ENCODE measurements at regions not wholly inside any gene's neighbourhood (a gene's known extent, or its start where the extent isn't known, plus 50 kb on each side); places are given as distances from the start of the nearest gene placed in this dataset.

DNA sequence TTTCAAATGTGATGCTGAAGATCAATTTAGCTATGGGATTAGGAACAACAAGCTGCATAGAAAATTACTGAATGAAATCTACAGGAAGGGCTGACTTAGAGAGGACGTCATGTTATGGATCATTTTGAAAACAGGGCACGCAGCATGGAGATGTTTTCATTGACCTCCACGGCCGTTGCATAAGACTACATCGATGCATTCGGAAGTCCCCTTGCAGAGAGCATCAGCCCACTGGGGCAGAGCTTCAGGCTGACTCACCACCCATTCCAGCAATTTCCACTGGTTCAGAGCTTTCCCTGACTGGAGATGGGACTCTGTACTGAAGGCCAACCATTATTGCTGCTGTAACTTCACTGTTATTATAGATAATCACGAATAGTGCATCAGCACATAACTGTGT is 305.3 kb downstream of the IRS2 start:
- ATAC-seq (no peak), DNase-seq (no peak)
- Mint-ChIP-seq H3K9me3 (ENCODE audit: insufficient read depth) (no peaks in the 10 kb centered on the region), H3K36me3 (ENCODE audit: low read depth) (no peaks in the 10 kb centered on the region), H3K4me3 (no peak overlapping the region), H3K27ac (no peak overlapping the region), H3K4me1 (ENCODE audit: low read depth) (no peaks in the 10 kb centered on the region), H3K27me3 (ENCODE audit: low read depth) (peaks cover 3% of the 10 kb centered on the region)
- ChIA-PET POLR2A (no interaction called here), CTCF (no interaction called here)

DNA sequence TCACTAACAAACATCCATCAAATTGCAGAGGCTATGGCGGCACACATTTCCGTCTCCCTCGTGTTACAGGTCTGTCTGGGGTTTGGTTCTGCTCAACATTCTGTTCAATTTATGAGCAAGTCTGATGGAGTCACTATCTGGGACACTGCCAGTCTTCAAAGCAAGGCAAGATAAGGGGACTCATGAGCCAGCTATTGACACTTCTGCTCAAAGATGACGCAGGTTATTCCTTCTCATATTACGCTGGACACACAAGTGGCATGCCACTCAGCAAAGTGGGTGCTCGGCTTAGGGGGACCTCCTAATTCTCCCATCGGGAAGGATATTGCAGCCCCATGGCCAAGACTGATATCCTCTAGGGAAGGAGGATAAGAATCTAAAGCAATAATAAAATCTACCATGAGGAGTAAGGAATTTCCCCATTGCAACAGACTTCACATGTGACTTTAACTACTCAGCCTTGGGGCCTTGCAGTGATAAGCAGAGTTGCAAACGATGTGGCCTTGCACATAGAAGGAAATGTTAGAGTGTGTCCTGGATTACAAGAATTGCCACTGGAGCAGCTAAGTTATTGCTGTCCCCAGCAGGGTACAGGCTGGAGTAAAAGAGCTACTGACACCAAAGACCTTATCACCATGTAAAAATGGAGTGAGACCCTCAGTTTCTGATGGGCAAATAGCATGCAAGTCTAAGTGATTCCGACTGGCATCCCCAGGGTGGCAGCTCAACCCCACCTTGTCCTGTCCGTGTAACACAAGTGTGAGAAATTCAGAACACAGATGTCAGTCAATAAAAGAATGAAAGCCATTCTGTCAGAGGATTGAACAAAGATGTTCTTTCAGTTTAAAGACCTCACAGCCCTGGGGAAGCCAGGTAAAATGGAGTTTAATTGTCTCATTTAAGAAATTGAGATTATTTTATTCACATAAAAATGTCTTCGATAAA is 306.1 kb downstream of the IRS2 start:
- no peaks in the 10 kb centered on the region for H3K36me3 Mint-ChIP-seq (ENCODE audit: low read depth)
- no peaks in the 10 kb centered on the region for H3K4me1 Mint-ChIP-seq (ENCODE audit: low read depth)
- H3K27ac Mint-ChIP-seq: no peak overlapping the region
- POLR2A ChIA-PET: no interaction called here
- H3K27me3 Mint-ChIP-seq (ENCODE audit: low read depth): peaks cover 3% of the 10 kb centered on the region
- CTCF ChIA-PET: no interaction called here
- H3K4me3 Mint-ChIP-seq: no peak overlapping the region
- no peaks in the 10 kb centered on the region for H3K9me3 Mint-ChIP-seq (ENCODE audit: insufficient read depth)
- DNase-seq (no peak), ATAC-seq (no peak)

DNA sequence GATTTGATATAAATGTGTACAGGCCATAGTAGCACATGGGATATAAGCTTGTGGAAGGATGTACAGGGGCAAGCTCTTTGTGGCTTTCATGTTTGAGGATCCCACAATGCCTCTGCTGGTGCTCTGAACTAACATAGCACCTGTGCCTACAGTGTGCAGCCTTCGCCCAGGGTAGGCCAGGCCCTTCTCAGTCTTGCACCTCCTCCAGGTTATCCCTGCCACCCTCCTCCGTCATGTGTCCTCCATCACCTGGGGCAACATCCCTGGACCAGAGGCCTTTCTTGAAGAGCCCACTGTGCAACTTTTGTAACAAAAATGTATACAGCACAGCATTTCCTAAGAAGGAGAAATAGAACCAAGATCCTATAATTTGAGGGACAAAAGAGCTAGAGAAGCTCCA is 306.8 kb downstream of the IRS2 start:
- no peaks in the 10 kb centered on the region for H3K9me3 Mint-ChIP-seq (ENCODE audit: insufficient read depth)
- POLR2A ChIA-PET: no interaction called here
- H3K27me3 Mint-ChIP-seq (ENCODE audit: low read depth): peaks cover 3% of the 10 kb centered on the region

DNA sequence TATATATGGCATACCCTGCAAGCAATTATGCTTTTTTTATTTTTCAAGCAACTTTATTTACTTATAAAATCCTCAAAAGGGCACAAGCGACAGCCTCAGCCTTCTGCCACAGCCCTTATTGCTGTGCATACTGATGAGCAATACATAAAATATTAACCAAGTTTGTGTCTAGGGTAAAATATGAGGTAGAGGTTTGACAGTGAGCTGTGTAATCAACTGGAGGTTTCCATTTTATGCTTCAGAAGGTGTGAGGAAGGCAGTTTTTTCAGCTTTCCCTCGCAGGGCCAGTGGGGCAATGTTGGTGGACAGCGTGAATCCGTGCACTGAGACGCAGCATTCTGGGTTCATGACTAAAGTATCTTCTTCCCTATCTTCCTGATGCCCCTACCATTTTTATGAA is 310.4 kb downstream of the IRS2 start:
- H3K4me1 Mint-ChIP-seq (ENCODE audit: low read depth): no peaks in the 10 kb centered on the region

More for the DNA sequence above, 306.8 kb downstream of the IRS2 start:
- CTCF ChIA-PET: no interaction called here
- H3K27ac Mint-ChIP-seq: no peak overlapping the region
- DNase-seq (no peak), ATAC-seq (no peak)
- H3K4me3 Mint-ChIP-seq: no peak overlapping the region
- H3K4me1 Mint-ChIP-seq (ENCODE audit: low read depth): no peaks in the 10 kb centered on the region
- no peaks in the 10 kb centered on the region for H3K36me3 Mint-ChIP-seq (ENCODE audit: low read depth)

DNA sequence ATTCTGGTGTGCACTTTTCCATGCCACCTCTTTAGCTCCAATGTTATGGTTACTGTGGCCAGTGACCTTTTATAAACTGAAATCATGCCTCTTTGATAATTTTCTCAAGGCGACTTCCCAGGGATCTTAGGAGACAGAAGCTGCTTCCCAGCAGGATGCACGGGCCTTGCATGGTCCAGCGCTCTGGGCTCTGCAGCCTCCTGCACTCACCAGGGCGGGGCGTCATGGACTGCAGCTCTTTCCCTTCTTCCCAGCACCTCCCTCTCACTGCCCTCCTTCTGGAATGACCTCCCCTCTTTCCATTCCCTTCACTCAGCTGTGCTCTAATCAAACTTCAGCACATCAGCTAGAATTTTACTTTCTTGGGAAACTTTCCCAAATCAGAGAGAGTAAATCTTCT is 318.3 kb downstream of the IRS2 start:
- ChIA-PET CTCF (no interaction called here), POLR2A (no interaction called here)
- H3K9me3 Mint-ChIP-seq (ENCODE audit: insufficient read depth): peaks cover 11% of the 10 kb centered on the region
- no peaks in the 10 kb centered on the region for H3K4me1 Mint-ChIP-seq (ENCODE audit: low read depth)
- no peak for DNase-seq
- no peak for ATAC-seq
- H3K36me3 Mint-ChIP-seq (ENCODE audit: low read depth): no peaks in the 10 kb centered on the region
- no peak overlapping the region for H3K4me3 Mint-ChIP-seq
- H3K27me3 Mint-ChIP-seq (ENCODE audit: low read depth): no peaks in the 10 kb centered on the region
- no peak overlapping the region for H3K27ac Mint-ChIP-seq

More for the DNA sequence above, 310.4 kb downstream of the IRS2 start:
- ChIA-PET CTCF (no interaction called here), POLR2A (no interaction called here)
- Mint-ChIP-seq H3K4me3 (no peak overlapping the region), H3K27ac (no peak overlapping the region), H3K36me3 (ENCODE audit: low read depth) (no peaks in the 10 kb centered on the region), H3K9me3 (ENCODE audit: insufficient read depth) (no peaks in the 10 kb centered on the region), H3K27me3 (ENCODE audit: low read depth) (peaks cover 3% of the 10 kb centered on the region)
- ATAC-seq: no peak
- DNase-seq: no peak

DNA sequence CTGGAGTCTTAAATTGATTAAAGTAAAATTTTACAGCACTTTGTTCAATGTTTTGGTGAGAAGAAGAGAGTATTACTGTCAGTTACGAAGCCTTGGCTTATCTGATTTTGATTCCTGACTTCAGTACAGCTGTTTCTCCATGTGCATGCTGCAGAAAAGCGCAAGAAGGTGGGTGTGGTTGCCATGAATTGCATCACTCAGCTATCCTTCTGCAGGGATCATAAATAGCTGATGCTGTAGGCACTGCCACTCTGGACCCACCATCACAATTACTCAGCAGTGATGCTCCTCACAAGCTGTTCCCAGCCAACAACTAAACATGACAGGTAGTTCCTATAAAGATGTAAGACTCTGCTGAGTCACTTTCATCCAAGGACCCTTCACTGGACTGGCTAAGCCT is 321.2 kb downstream of the IRS2 start:
- peaks cover 17% of the 10 kb centered on the region for H3K9me3 Mint-ChIP-seq (ENCODE audit: insufficient read depth)
- no peak overlapping the region for H3K27ac Mint-ChIP-seq
- ATAC-seq (no peak), DNase-seq (no peak)
- ChIA-PET POLR2A (no interaction called here), CTCF (no interaction called here)
- no peaks in the 10 kb centered on the region for H3K4me1 Mint-ChIP-seq (ENCODE audit: low read depth)
- no peaks in the 10 kb centered on the region for H3K27me3 Mint-ChIP-seq (ENCODE audit: low read depth)
- no peaks in the 10 kb centered on the region for H3K36me3 Mint-ChIP-seq (ENCODE audit: low read depth)
- H3K4me3 Mint-ChIP-seq: no peak overlapping the region

DNA sequence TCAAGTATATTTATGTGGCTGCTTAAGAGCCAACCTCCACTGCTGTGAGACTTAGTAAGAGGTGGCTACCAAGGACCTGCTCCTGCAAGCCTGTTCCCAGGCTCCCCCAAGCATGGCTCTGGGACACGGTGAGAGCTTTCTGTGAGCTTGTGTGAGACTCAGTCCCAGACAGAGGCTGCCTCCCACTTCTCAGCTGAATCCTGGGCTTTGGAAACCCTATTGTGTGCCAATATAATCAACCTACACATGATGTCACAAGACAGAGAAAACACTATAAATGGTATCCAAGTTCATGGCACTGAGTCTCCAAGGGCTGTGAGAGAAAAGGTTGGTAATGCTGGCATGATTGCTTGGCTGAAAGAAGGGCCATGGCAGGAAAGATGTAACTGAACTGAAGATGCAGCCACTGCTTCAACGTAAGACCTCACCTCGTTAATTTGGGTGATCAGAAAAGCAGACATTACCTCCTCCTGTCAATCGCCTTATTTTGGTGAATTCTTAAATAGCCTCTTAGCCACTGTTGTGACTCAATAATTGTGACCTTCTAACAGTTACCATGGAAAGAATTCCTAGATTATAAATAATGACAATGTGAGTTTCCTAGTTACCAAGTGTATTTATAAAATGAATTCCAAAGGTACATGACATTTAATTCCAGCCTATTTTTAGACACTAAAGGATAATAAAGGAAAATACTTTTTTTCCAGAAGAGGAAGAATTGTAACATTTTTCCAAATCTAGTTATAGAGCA is 332.0 kb downstream of the IRS2 start:
- no peaks in the 10 kb centered on the region for H3K4me1 Mint-ChIP-seq (ENCODE audit: low read depth)
- no peak for ATAC-seq
- ChIA-PET CTCF (no interaction called here), POLR2A (no interaction called here)
- H3K27me3 Mint-ChIP-seq (ENCODE audit: low read depth): no peaks in the 10 kb centered on the region
- no peaks in the 10 kb centered on the region for H3K36me3 Mint-ChIP-seq (ENCODE audit: low read depth)
- H3K9me3 Mint-ChIP-seq (ENCODE audit: insufficient read depth): no peaks in the 10 kb centered on the region
- DNase-seq: no peak
- H3K4me3 Mint-ChIP-seq: no peak overlapping the region
- no peak overlapping the region for H3K27ac Mint-ChIP-seq

DNA sequence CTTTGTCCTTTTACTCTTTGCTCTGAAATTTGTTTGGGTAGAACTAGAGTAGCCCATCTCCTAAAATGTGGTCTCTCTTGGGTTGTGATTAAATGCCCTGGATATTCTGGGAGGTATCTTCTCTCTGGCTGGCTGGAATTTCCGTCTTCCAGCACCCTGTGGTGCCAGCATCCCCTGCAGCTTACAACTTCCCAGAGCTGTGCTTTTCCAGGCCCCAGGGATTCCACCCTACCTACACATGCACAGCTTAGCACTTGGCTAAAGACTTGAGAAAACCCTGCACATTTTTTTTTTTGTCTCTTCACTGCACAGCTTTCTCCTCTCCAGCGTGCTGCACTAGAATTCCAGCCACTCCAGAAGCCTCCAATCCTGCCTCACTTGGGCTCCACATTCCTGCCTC is 334.7 kb downstream of the IRS2 start:
- ATAC-seq: no peak
- ChIA-PET CTCF (no interaction called here), POLR2A (no interaction called here)
- H3K4me3 Mint-ChIP-seq: no peak overlapping the region
- no peaks in the 10 kb centered on the region for H3K9me3 Mint-ChIP-seq (ENCODE audit: insufficient read depth)
- no peak for DNase-seq
- H3K27ac Mint-ChIP-seq: no peak overlapping the region
- H3K27me3 Mint-ChIP-seq (ENCODE audit: low read depth): no peaks in the 10 kb centered on the region
- H3K36me3 Mint-ChIP-seq (ENCODE audit: low read depth): no peaks in the 10 kb centered on the region
- H3K4me1 Mint-ChIP-seq (ENCODE audit: low read depth): no peaks in the 10 kb centered on the region

DNA sequence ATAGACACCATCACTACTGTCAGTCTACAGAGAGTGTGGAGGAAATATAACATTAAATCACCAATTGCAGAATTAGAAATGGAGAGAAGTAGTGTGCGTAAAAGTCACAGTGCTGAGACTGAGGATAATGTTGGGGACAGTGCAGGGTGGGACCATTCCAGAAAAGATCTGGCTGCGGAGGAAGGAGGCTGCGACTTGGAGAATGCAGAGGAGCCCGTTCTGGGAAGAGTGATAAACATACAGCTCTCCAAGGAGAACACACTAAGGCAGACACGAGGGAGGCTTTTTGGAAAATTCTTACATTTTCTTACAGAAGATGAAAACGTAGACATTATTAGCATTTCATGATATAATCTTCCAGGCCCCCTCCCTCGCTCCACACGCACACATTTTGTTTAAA is 337.8 kb downstream of the IRS2 start:
- POLR2A ChIA-PET: no interaction called here
- DNase-seq: no peak
- H3K36me3 Mint-ChIP-seq (ENCODE audit: low read depth): no peaks in the 10 kb centered on the region

DNA sequence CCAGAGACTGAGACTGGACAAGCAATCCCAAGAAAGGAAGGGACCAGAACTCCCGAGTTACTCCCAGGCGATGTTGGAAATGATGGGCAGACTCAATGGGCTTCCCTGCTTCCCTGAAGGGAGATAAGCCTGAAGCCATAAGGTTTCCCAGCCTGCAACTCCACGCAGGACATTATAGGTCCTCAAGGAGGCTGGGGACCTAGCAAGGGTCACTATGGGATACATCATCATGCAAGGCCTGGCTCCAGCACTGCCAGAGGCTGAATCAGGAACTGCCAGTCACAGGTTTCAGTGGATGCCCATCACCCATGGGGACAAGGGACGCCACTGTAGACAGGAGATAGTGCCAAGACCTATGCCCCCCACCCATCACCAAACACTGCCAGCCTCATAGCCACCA is 338.7 kb downstream of the IRS2 start:
- Mint-ChIP-seq H3K9me3 (ENCODE audit: insufficient read depth) (no peaks in the 10 kb centered on the region), H3K27ac (no peak overlapping the region), H3K4me1 (ENCODE audit: low read depth) (no peaks in the 10 kb centered on the region), H3K27me3 (ENCODE audit: low read depth) (no peaks in the 10 kb centered on the region), H3K4me3 (no peak overlapping the region), H3K36me3 (ENCODE audit: low read depth) (no peaks in the 10 kb centered on the region)
- ATAC-seq: no peak
- CTCF ChIA-PET: no interaction called here
- POLR2A ChIA-PET: no interaction called here
- no peak for DNase-seq

More for the DNA sequence above, 337.8 kb downstream of the IRS2 start:
- ATAC-seq: no peak
- CTCF ChIA-PET: no interaction called here
- H3K27me3 Mint-ChIP-seq (ENCODE audit: low read depth): no peaks in the 10 kb centered on the region
- H3K4me1 Mint-ChIP-seq (ENCODE audit: low read depth): no peaks in the 10 kb centered on the region
- no peak overlapping the region for H3K27ac Mint-ChIP-seq
- H3K4me3 Mint-ChIP-seq: no peak overlapping the region
- no peaks in the 10 kb centered on the region for H3K9me3 Mint-ChIP-seq (ENCODE audit: insufficient read depth)

DNA sequence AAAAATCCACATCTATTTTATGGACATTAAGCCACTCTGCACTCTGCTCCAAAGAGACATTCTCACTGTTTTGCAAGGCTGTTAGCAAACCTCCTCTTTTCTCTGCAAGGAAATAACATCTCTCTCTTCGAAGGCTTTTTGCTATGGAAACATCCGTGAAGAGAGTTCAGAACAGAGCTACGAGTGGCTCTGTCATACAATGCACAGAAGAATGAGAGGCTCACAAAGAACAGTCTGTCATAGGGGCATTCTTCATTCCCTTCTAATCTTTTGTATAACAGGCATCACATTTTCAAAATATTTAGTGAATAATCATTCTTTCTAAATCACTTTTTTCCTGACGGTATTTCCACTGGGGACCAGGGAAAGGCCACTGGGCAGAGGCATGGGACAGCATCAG is 346.1 kb downstream of the IRS2 start:
- CTCF ChIA-PET: no interaction called here
- POLR2A ChIA-PET: no interaction called here
- H3K27me3 Mint-ChIP-seq (ENCODE audit: low read depth): no peaks in the 10 kb centered on the region
- no peaks in the 10 kb centered on the region for H3K36me3 Mint-ChIP-seq (ENCODE audit: low read depth)
- no peak for DNase-seq
- no peaks in the 10 kb centered on the region for H3K9me3 Mint-ChIP-seq (ENCODE audit: insufficient read depth)
- no peak overlapping the region for H3K4me3 Mint-ChIP-seq
- ATAC-seq: no peak
- H3K4me1 Mint-ChIP-seq (ENCODE audit: low read depth): no peaks in the 10 kb centered on the region
- no peak overlapping the region for H3K27ac Mint-ChIP-seq

DNA sequence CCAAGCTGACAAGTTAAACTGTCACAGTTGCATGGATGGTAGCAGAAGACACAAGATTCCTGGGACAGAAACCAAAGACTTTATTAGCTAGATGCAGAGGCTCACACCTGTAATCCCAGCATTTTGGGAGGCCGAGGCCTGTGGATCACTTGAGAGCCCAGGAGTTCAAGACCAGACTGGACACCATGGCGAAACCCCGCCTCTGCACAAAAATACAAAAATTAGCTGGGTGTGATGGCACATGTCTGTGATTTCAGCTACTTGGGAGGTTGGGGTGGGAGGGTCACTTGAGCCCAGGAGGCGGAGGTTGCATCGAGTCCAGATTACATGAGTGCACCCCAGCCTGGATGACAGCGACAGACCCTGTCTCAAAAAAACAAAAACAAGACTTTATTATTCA is 346.6 kb downstream of the IRS2 start:
- Mint-ChIP-seq H3K27ac (no peak overlapping the region), H3K36me3 (ENCODE audit: low read depth) (no peaks in the 10 kb centered on the region), H3K4me3 (no peak overlapping the region), H3K4me1 (ENCODE audit: low read depth) (no peaks in the 10 kb centered on the region), H3K9me3 (ENCODE audit: insufficient read depth) (no peaks in the 10 kb centered on the region), H3K27me3 (ENCODE audit: low read depth) (no peaks in the 10 kb centered on the region)
- ATAC-seq: no peak
- CTCF ChIA-PET: no interaction called here
- no peak for DNase-seq
- POLR2A ChIA-PET: no interaction called here
